ENCODE measurements at regions not wholly inside any gene's neighbourhood (a gene's known extent, or its start where the extent isn't known, plus 50 kb on each side); places are given as distances from the start of the nearest gene placed in this dataset.
A peak's percentile ranks its signal among the peaks of the same experiment; 100 is the strongest.

DNA sequence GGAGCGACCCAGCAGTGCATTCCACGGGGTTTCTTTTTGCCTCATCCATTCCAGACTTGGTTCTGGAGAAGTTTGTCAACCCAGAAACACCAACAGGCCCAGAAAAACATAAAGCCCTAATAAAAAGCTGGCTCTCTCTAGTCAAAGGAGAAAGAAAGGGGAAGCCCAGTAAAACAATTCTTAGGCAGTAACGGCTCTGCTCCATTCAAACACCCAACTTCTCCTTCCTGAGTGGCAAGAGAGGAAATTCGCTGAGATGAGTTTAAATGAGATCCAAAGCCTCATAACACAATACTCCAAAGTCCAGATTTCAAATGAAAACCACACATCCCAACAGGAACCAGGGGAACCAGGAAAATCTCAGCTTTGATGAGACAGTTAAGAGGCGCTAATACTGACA lies 179.9 kb downstream of the RPIA start:
- intact Hi-C loops (cut with DNase I) = loop anchor here in 1 of 2 donors (10.0 kb wide), 1 partner anchor 127 kb away; no protein-coding TSS in a partner anchor
- no peak overlapping the region for H3K4me3 ChIP-seq
- WGBS, 4 donors = 53 to 66% (median 56%) methylated on average over 5 of the region's 5 CpGs
- no peak for DNase-seq
- H3K27me3 ChIP-seq = peaks cover 10% of the 10 kb centered on the region
- H3K36me3 ChIP-seq (replicated peaks in 1 of 2) = no peaks in the 10 kb centered on the region
- TF ChIP-seq, protein P1, sequence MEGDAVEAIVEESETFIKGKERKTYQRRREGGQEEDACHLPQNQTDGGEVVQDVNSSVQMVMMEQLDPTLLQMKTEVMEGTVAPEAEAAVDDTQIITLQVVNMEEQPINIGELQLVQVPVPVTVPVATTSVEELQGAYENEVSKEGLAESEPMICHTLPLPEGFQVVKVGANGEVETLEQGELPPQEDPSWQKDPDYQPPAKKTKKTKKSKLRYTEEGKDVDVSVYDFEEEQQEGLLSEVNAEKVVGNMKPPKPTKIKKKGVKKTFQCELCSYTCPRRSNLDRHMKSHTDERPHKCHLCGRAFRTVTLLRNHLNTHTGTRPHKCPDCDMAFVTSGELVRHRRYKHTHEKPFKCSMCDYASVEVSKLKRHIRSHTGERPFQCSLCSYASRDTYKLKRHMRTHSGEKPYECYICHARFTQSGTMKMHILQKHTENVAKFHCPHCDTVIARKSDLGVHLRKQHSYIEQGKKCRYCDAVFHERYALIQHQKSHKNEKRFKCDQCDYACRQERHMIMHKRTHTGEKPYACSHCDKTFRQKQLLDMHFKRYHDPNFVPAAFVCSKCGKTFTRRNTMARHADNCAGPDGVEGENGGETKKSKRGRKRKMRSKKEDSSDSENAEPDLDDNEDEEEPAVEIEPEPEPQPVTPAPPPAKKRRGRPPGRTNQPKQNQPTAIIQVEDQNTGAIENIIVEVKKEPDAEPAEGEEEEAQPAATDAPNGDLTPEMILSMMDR (IDR thresholded peaks at IDR 0.05) = no peak
- no peak for TF ChIP-seq POLR2A (IDR thresholded peaks at IDR 0.05)
- no peaks in the 10 kb centered on the region for H3K9me3 ChIP-seq (replicated peaks in 1 of 3)
- H3K27ac ChIP-seq = no peak overlapping the region
- no peaks in the 10 kb centered on the region for H3K4me1 ChIP-seq (replicated peaks in 1 of 2)

DNA sequence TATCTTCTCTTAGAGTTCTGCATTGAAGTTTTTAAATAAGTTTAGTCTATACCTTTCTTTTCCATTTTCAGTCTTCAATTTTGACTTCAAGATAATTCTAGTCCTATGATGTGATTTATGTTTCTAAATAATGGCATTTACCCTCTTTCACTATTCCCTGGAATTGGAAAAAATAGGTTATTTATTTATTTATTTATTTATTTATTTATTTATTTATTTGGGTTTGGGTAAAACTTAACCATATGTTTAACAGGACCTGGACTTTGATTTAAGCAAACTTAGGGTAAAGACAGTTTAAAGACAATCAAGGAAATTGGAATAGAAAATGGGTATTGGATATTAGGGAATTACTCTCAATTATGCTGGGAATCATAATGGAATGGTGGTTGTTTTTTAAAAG lies 182.1 kb downstream of the RPIA start:
- intact Hi-C loops (cut with DNase I) = loop anchor here in 1 of 2 donors (10.0 kb wide), 1 partner anchor 129 kb away; no protein-coding TSS in a partner anchor
- H3K4me3 ChIP-seq = no peak overlapping the region
- no peaks in the 10 kb centered on the region for H3K9me3 ChIP-seq (replicated peaks in 1 of 3)
- TF ChIP-seq, protein P1 (IDR thresholded peaks at IDR 0.05) = no peak
- no peak for TF ChIP-seq POLR2A (IDR thresholded peaks at IDR 0.05)
- peaks cover 10% of the 10 kb centered on the region for H3K27me3 ChIP-seq
- no peaks in the 10 kb centered on the region for H3K4me1 ChIP-seq (replicated peaks in 1 of 2)
- no peak for DNase-seq
- no peaks in the 10 kb centered on the region for H3K36me3 ChIP-seq (replicated peaks in 1 of 2)
- H3K27ac ChIP-seq = no peak overlapping the region

DNA sequence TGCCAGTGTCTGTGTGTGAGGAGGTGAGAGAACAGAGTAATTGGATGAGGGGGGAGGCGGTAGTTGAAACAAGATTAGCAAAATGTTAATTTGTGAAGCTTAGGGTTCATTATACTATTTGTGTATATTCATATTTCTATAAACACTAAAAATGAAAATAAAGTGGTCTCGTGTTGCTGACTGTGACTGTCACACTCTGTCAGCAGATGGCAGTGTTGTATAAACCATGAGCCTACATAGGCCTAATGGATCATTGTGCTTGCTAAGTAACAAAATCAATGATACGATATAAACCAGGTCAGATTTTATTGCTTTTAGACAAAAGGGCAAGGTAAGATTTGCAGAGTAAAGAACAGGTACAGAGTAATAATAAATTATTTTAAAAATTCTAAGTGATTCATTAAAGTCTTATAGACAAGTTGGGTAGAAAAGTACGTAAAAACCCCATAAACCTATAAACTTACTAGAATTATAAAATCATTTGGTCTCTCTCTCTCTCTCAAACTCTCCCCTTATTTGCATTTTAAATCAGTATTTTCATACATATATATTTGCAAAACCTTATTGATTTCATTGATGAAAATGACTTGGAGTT lies 182.7 kb downstream of the RPIA start:
- H3K4me3 ChIP-seq = no peak overlapping the region
- WGBS, 4 donors = 24 to 28% (median 27%) methylated on average over 4 of the region's 4 CpGs

DNA sequence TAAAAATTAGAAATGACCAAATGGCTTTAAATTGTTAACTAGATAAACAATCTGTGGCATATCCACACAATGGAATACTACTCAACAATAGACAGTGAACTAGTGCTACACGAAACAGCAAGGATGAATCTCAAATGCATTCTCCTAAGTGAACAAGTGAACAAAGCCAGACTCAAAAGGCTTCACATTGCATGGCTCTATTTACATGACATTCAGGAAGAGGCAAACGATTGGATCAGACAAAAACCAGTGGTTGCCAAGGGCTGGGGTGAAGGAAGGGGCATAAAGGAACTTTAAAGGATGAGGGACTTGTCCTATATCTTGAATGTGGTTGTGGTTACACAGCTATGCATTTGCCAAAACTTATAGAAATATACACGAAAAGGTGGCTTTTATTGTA lies 184.3 kb downstream of the RPIA start:
- Histone ChIP-seq H3K27me3 (peaks cover 10% of the 10 kb centered on the region), H3K9me3 (replicated peaks in 1 of 3) (no peaks in the 10 kb centered on the region), H3K4me3 (no peak overlapping the region), H3K36me3 (replicated peaks in 1 of 2) (no peaks in the 10 kb centered on the region), H3K4me1 (replicated peaks in 1 of 2) (no peaks in the 10 kb centered on the region), H3K27ac (no peak overlapping the region)
- intact Hi-C loops (cut with DNase I) = loop anchor here in 1 of 2 donors (5.0 to 10.0 kb wide), 2 partner anchors 42 to 131 kb away; no protein-coding TSS in a partner anchor
- 46 to 54% (median 51%) methylated on average over 3 of the region's 3 CpGs for WGBS, 4 donors
- no peak for DNase-seq
- no peak for TF ChIP-seq POLR2A (IDR thresholded peaks at IDR 0.05)
- TF ChIP-seq, protein P1 (IDR thresholded peaks at IDR 0.05) = no peak

More for the DNA sequence above, 182.7 kb downstream of the RPIA start:
- DNase-seq = peak; percentile 30 to 73 (median 53)
- intact Hi-C loops (cut with DNase I) = loop anchor here in 1 of 2 donors (10.0 kb wide), 1 partner anchor 129 kb away; no protein-coding TSS in a partner anchor
- H3K27me3 ChIP-seq = peaks cover 10% of the 10 kb centered on the region
- no peaks in the 10 kb centered on the region for H3K4me1 ChIP-seq (replicated peaks in 1 of 2)
- no peaks in the 10 kb centered on the region for H3K36me3 ChIP-seq (replicated peaks in 1 of 2)
- H3K27ac ChIP-seq = no peak overlapping the region
- no peak for TF ChIP-seq POLR2A (IDR thresholded peaks at IDR 0.05)
- TF ChIP-seq, protein P1 (IDR thresholded peaks at IDR 0.05) = peak; percentile 53 to 80 (median 77)
- no peaks in the 10 kb centered on the region for H3K9me3 ChIP-seq (replicated peaks in 1 of 3)
